ENCODE measurements at regions not wholly inside any gene's neighbourhood (a gene's known extent, or its start where the extent isn't known, plus 50 kb on each side); places are given as distances from the start of the nearest gene placed in this dataset.

DNA sequence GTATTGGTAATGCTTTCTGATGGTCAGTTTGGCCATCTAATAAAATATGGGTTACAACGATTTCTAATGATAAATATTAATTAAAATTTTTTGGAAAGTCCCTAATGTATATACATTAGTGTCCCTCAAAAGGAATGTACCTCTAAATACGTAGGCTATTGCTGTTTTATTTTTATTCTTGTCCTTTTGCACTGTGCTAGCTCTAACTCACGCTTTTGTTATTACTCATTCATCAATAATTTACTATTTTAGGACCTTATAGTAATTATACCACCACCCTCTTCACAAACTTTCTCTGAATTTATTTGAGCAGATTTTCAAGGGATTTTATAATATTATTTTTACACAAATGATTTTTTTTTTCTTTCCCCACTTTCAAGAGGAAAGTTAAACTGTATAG, 795.9 kb upstream of the PCDH9 start:
- no CpG with 5 or more reads among the region's 3 CpGs for WGBS, 2 experiments (ENCODE audit: insufficient coverage in 2 of 2)
- no peak overlapping the region for H3K27ac ChIP-seq (ENCODE audit: low read depth, low read length, severe bottlenecking)
- H3K36me3 ChIP-seq (ENCODE audit: control insufficient read depth, insufficient read depth, low read length): no peaks in the 10 kb centered on the region
- H3K4me1 ChIP-seq (ENCODE audit: control insufficient read depth, insufficient read depth, low read length, poor library complexity, severe bottlenecking): no peaks in the 10 kb centered on the region
- H3K4me3 ChIP-seq (ENCODE audit: extremely low read depth, insufficient read depth, low read length, poor library complexity, severe bottlenecking): no peak overlapping the region
- no peaks in the 10 kb centered on the region for H3K9me3 ChIP-seq (ENCODE audit: control insufficient read depth, low read length)

DNA sequence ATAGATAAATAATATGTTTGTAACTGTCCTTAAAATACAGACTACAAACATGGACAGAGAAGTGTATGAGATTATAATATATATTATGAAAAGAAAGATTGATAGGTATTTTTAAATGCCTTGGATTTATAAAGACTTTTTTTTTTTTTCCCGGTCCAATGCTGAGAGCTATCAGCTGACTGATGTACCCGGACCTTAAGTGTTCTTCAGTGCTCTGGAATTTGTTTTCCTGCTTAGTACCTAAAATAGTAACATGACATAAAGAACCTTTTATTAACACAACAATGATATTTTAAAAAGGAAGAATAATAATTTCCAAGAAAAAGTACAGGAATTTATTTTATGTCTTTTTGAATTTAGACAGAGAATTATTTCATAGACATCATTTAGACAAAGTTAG, 795.5 kb upstream of the PCDH9 start:
- H3K9me3 ChIP-seq (ENCODE audit: control insufficient read depth, low read length): no peaks in the 10 kb centered on the region
- no peaks in the 10 kb centered on the region for H3K4me1 ChIP-seq (ENCODE audit: control insufficient read depth, insufficient read depth, low read length, poor library complexity, severe bottlenecking)
- no peaks in the 10 kb centered on the region for H3K36me3 ChIP-seq (ENCODE audit: control insufficient read depth, insufficient read depth, low read length)
- WGBS, 2 experiments (ENCODE audit: insufficient coverage in 2 of 2): no CpG with 5 or more reads among the region's 2 CpGs
- H3K4me3 ChIP-seq (ENCODE audit: extremely low read depth, insufficient read depth, low read length, poor library complexity, severe bottlenecking): no peak overlapping the region
- H3K27ac ChIP-seq (ENCODE audit: low read depth, low read length, severe bottlenecking): no peak overlapping the region

DNA sequence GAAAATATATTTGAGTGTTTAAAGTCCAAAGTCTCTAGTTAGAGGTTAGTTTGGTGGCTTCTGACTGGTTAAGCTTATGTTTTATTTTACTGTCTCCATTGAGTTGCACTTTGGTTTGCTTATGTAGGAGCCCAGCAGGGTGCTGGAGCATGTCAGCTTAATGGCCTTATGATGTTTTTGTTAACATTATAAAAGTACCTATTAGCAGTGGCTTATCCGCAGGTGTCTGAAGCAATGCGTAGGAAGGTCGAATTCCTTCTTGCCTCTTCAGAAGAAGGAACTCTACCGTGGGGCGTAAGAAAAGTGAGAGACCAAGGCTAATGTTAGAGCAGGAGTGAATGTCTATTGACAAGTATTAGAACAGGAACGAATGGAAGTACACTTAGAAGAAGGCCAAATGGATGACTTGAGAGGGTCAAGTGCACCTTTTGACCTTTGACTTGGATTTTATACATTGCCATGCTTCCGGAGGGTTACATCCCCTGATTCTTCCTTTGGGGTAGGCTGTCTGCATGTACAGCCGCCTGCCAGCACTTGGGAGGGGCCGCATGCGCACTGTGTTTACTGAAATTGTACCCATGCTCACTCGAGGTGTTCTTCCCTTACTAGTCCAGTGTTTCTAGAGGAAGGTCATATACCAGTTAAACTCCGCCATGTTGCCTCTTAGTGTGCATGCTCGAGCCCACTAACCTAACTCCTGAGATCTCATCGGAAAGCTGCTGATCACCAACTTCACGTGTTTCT, 793.9 kb upstream of the PCDH9 start:
- Histone ChIP-seq H3K36me3 (ENCODE audit: control insufficient read depth, insufficient read depth, low read length) (no peaks in the 10 kb centered on the region), H3K4me3 (ENCODE audit: extremely low read depth, insufficient read depth, low read length, poor library complexity, severe bottlenecking) (no peak overlapping the region), H3K27ac (ENCODE audit: low read depth, low read length, severe bottlenecking) (no peak overlapping the region), H3K9me3 (ENCODE audit: control insufficient read depth, low read length) (no peaks in the 10 kb centered on the region), H3K4me1 (ENCODE audit: control insufficient read depth, insufficient read depth, low read length, poor library complexity, severe bottlenecking) (no peaks in the 10 kb centered on the region)
- WGBS, 2 experiments (ENCODE audit: insufficient coverage in 2 of 2): 76 to 86% methylated on average over 9 to 14 of the region's 15 CpGs

DNA sequence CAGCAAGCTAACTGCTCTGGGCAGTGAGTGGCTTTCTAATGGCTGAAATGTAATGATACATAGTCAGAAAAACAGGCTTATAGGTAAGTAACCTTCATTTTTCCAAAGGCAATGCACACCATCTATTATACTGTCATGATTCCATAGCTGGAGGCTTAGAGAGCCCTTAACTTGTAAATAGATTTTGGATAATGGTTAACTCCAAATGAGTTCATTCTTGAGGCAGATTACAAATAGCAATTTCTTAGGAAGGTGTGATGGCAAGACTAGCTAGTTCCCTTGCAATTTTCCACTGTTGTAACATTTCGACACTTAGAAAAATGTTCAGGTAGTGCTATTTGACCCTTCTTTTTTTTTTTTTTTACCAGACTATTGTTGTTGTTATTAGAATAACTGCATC, 789.8 kb upstream of the PCDH9 start:
- H3K27ac ChIP-seq (ENCODE audit: low read depth, low read length, severe bottlenecking): no peak overlapping the region

DNA sequence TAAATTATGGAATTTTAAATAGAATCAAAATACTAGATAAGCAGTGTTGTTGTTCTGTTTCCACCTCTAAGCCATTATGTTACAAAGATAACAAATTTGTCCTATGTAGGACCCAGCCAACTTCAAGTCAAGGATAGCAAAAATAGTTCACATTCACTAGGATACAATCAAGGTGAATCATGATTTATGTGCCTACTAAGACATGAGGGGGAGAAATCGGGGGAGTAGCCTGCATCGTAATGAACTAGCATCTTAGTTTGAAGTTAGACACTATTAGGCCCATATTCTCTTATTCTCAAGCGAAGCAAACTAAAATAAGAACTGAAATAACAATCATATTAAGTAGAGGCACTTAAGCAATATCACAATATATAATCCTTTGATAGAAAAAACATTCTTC, 779.4 kb upstream of the PCDH9 start:
- H3K36me3 ChIP-seq (ENCODE audit: control insufficient read depth, insufficient read depth, low read length): no peaks in the 10 kb centered on the region
- H3K4me3 ChIP-seq (ENCODE audit: extremely low read depth, insufficient read depth, low read length, poor library complexity, severe bottlenecking): no peak overlapping the region
- H3K27ac ChIP-seq (ENCODE audit: low read depth, low read length, severe bottlenecking): no peak overlapping the region
- no peaks in the 10 kb centered on the region for H3K4me1 ChIP-seq (ENCODE audit: control insufficient read depth, insufficient read depth, low read length, poor library complexity, severe bottlenecking)
- H3K9me3 ChIP-seq (ENCODE audit: control insufficient read depth, low read length): no peaks in the 10 kb centered on the region
- WGBS, 2 experiments (ENCODE audit: insufficient coverage in 2 of 2): 92% methylated on average over 2 of the region's 3 CpGs; no CpG with 5 or more reads in 1 of the 2 experiments

More for the DNA sequence above, 789.8 kb upstream of the PCDH9 start:
- no peaks in the 10 kb centered on the region for H3K4me1 ChIP-seq (ENCODE audit: control insufficient read depth, insufficient read depth, low read length, poor library complexity, severe bottlenecking)
- no peaks in the 10 kb centered on the region for H3K9me3 ChIP-seq (ENCODE audit: control insufficient read depth, low read length)
- WGBS, 2 experiments (ENCODE audit: insufficient coverage in 2 of 2): no CpG with 5 or more reads among the region's 1 CpG
- H3K36me3 ChIP-seq (ENCODE audit: control insufficient read depth, insufficient read depth, low read length): no peaks in the 10 kb centered on the region
- H3K4me3 ChIP-seq (ENCODE audit: extremely low read depth, insufficient read depth, low read length, poor library complexity, severe bottlenecking): no peak overlapping the region

DNA sequence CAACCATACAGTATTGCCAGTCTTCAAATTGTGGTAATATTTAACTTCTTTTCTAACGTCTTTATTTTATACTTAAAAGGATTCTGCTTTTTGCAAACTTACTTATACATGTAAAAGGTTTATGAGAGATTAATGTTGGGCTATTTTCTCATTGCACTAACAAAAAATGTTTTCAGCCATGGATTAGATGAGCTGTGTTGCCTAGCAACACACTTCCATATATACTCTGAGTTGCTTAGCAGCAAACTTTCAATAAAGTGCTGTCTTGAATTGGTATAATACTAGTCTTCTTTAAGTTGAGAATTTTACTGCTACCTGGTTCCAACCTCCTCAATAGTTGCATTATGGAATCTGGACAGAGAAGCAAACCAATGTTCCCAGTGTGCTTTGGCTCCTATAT, 777.4 kb upstream of the PCDH9 start:
- Histone ChIP-seq H3K4me1 (ENCODE audit: control insufficient read depth, insufficient read depth, low read length, poor library complexity, severe bottlenecking) (no peaks in the 10 kb centered on the region), H3K4me3 (ENCODE audit: extremely low read depth, insufficient read depth, low read length, poor library complexity, severe bottlenecking) (no peak overlapping the region), H3K27ac (ENCODE audit: low read depth, low read length, severe bottlenecking) (no peak overlapping the region), H3K36me3 (ENCODE audit: control insufficient read depth, insufficient read depth, low read length) (no peaks in the 10 kb centered on the region), H3K9me3 (ENCODE audit: control insufficient read depth, low read length) (no peaks in the 10 kb centered on the region)
- no CpG with 5 or more reads among the region's 1 CpG for WGBS, 2 experiments (ENCODE audit: insufficient coverage in 2 of 2)

DNA sequence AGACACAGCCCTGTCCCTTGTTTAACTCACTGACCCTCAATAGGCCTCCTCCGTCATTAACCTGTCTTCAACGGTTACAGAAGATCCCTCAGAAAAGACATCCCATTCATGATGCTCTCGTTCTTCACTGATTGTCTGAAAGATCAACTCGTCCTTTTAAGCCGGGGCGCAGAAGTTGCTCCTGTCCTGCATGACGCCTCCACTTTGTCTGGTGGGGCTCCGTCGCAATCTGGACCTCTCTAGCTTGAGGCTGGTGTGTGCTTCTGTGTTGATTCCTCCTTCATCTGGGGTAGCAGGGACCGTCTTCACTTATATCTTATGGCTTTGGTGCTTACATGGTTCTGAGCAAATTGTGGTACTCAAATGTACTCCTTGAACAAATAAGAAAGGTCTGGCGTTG, 766.0 kb upstream of the PCDH9 start:
- WGBS, 2 experiments (ENCODE audit: insufficient coverage in 2 of 2): 87 to 95% methylated on average over 7 to 11 of the region's 11 CpGs
- Histone ChIP-seq H3K36me3 (ENCODE audit: control insufficient read depth, insufficient read depth, low read length) (no peaks in the 10 kb centered on the region), H3K4me1 (ENCODE audit: control insufficient read depth, insufficient read depth, low read length, poor library complexity, severe bottlenecking) (no peaks in the 10 kb centered on the region), H3K4me3 (ENCODE audit: extremely low read depth, insufficient read depth, low read length, poor library complexity, severe bottlenecking) (no peak overlapping the region), H3K27ac (ENCODE audit: low read depth, low read length, severe bottlenecking) (no peak overlapping the region), H3K9me3 (ENCODE audit: control insufficient read depth, low read length) (no peaks in the 10 kb centered on the region)

DNA sequence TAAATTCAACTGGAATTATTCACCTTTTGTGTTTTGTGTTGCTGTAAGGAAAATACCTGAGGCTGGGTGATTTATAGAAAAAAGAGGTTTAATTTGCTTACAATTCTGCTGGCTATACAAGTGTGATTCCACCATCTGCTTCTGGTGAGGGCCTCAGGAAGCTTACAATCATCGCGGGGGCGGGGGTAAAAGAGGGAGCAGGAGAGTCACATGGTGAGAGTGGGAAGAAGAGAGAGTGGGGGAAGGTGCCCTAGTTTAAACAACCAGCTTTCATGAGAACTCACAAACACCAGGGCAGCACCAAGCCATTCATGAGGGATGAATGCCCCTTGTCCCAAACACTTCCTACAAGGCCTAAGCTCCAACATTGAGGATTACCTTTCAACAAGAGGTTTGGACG, 760.7 kb upstream of the PCDH9 start:
- WGBS, 2 experiments (ENCODE audit: insufficient coverage in 2 of 2): no CpG with 5 or more reads among the region's 4 CpGs
- H3K27ac ChIP-seq (ENCODE audit: low read depth, low read length, severe bottlenecking): no peak overlapping the region
- H3K4me1 ChIP-seq (ENCODE audit: control insufficient read depth, insufficient read depth, low read length, poor library complexity, severe bottlenecking): no peaks in the 10 kb centered on the region
- no peaks in the 10 kb centered on the region for H3K36me3 ChIP-seq (ENCODE audit: control insufficient read depth, insufficient read depth, low read length)
- H3K4me3 ChIP-seq (ENCODE audit: extremely low read depth, insufficient read depth, low read length, poor library complexity, severe bottlenecking): no peak overlapping the region
- no peaks in the 10 kb centered on the region for H3K9me3 ChIP-seq (ENCODE audit: control insufficient read depth, low read length)

DNA sequence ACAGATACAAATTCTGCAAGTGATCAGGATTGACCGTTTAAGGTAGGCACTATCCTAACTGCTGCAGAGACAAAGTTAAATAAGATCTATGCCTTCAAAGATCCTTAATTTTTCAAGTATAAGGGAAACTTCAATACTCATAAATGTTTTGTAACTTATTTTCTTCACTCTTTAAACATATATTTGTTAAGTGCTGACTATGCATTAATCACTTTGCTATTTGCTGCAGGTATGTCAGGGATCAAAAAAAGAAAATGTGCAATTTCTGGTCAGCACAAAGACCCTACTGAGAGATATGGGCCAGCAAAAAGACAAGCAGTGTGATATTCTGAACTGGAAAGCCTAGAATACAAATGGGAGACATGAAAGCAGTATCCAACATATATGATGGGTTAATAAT, 756.1 kb upstream of the PCDH9 start:
- no peak overlapping the region for H3K27ac ChIP-seq (ENCODE audit: low read depth, low read length, severe bottlenecking)
- 100% methylated on average over 1 of the region's 1 CpG; no CpG with 5 or more reads in 1 of the 2 experiments for WGBS, 2 experiments (ENCODE audit: insufficient coverage in 2 of 2)
- H3K4me3 ChIP-seq (ENCODE audit: extremely low read depth, insufficient read depth, low read length, poor library complexity, severe bottlenecking): no peak overlapping the region
- H3K9me3 ChIP-seq (ENCODE audit: control insufficient read depth, low read length): no peaks in the 10 kb centered on the region
- no peaks in the 10 kb centered on the region for H3K36me3 ChIP-seq (ENCODE audit: control insufficient read depth, insufficient read depth, low read length)
- no peaks in the 10 kb centered on the region for H3K4me1 ChIP-seq (ENCODE audit: control insufficient read depth, insufficient read depth, low read length, poor library complexity, severe bottlenecking)

DNA sequence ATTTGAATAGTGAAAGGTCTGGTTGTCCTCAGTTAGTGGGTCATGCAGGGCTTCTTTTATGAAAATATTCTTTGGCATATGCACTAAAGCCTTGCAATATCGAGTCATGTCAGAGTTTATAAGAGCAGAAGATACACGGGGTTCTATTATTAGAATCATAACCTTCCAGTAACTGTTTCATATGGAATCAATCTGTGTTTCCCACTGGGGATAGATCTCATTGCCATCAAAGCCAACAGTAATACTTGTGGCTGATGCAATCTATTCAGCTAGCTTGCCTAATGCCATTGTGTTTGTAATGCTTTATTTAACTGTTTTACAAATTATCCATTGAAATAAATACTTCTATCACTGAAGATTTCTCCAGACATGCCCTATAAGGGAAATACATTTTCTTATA, 746.9 kb upstream of the PCDH9 start:
- Histone ChIP-seq H3K9me3 (ENCODE audit: control insufficient read depth, low read length) (no peaks in the 10 kb centered on the region), H3K36me3 (ENCODE audit: control insufficient read depth, insufficient read depth, low read length) (no peaks in the 10 kb centered on the region), H3K4me1 (ENCODE audit: control insufficient read depth, insufficient read depth, low read length, poor library complexity, severe bottlenecking) (peaks cover under 1% of the 10 kb centered on the region), H3K4me3 (ENCODE audit: extremely low read depth, insufficient read depth, low read length, poor library complexity, severe bottlenecking) (no peak overlapping the region), H3K27ac (ENCODE audit: low read depth, low read length, severe bottlenecking) (no peak overlapping the region)
- WGBS, 2 experiments (ENCODE audit: insufficient coverage in 2 of 2): 100% methylated on average over 1 of the region's 2 CpGs; no CpG with 5 or more reads in 1 of the 2 experiments

DNA sequence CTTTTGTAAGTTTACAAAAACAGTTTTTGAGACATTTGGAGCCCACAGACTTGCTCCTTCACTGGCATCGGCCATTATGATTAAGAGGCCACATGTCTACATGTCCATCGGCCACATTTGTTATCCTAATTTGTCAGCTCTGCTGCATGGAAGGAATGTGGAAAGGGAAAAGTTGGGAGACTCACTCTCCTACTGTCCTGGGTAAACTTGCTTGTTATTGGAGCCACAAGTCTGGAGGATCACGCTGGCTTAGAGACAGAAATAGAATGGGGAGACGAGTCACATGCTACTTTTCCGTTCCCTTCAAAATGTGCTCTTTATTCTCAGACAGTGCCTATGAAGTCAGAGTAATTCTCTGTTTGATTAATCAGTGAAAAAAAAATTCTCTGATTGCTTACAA, 741.2 kb upstream of the PCDH9 start:
- Histone ChIP-seq H3K27ac (ENCODE audit: low read depth, low read length, severe bottlenecking) (no peak overlapping the region), H3K36me3 (ENCODE audit: control insufficient read depth, insufficient read depth, low read length) (no peaks in the 10 kb centered on the region), H3K9me3 (ENCODE audit: control insufficient read depth, low read length) (no peaks in the 10 kb centered on the region), H3K4me3 (ENCODE audit: extremely low read depth, insufficient read depth, low read length, poor library complexity, severe bottlenecking) (no peak overlapping the region), H3K4me1 (ENCODE audit: control insufficient read depth, insufficient read depth, low read length, poor library complexity, severe bottlenecking) (peaks cover 11% of the 10 kb centered on the region)
- 67 to 81% methylated on average over 1 to 2 of the region's 5 CpGs for WGBS, 2 experiments (ENCODE audit: insufficient coverage in 2 of 2)

Measured in mesodermal cell (in vitro differentiated cells).